IMR-90 (cell line): ENCODE measurements at regions not wholly inside any gene's neighbourhood (a gene's known extent, or its start where the extent isn't known, plus 50 kb on each side); places are given as distances from the start of the nearest gene placed in this dataset.

Experiments used
- ATAC-seq: fragments of 200-7000 bp; cut with Tn5 transposase; 2 replicates; pipeline ENCODE4 v1.9.1; 2020; ENCODE audit warnings: low read depth, mild to moderate bottlenecking, moderate library complexity
- BruUV-seq: library from RNA; stranded (reverse); fragments of 400-500 nt; replicated peaks from 2 replicates; lab custom pipeline; 2021; lab: Mats Ljungman, UMichigan
- CTCF ChIA-PET: fragments of 300-600 bp; formaldehyde crosslinking; extraction: SDS; loops from one replicate; lab custom pipeline; 2021; ENCODE audit warnings: antibody characterized with exemption; lab: Yijun Ruan, JAX
- POLR2A ChIA-PET: fragments of 300-600 bp; sonication (Branson Sonifier 250); formaldehyde crosslinking; loops from one replicate; lab custom pipeline; 2022; ENCODE audit warnings: antibody characterized with exemption; ENCODE audit not compliant: unreplicated experiment; lab: Charles Lee
- DNase-seq: peaks from one replicate; pipeline ENCODE4 v3.0.0; 2013
- H2AFZ ChIP-seq: replicated peaks from 2 replicates; pipeline ENCODE3; 2013; ENCODE audit warnings: low read length, mild to moderate bottlenecking; ENCODE audit not compliant: poor library complexity
- H2AK5ac ChIP-seq: 2 replicates; pipeline ENCODE4 v1.6.1; 2013; ENCODE audit warnings: low read depth, low read length, inconsistent platforms
- H2AK9ac ChIP-seq: replicated peaks from 2 replicates; pipeline ENCODE3; 2013; ENCODE audit warnings: mild to moderate bottlenecking, low read depth, low read length, moderate library complexity; ENCODE audit not compliant: poor library complexity
- H2BK120ac ChIP-seq: 2 replicates; pipeline ENCODE4 v1.6.1; 2013; ENCODE audit warnings: low read depth, low read length, inconsistent platforms
- H2BK15ac ChIP-seq: 3 replicates; pipeline ENCODE4 v1.6.1; 2013; ENCODE audit warnings: low read depth, low read length, inconsistent platforms
- H2BK20ac ChIP-seq: 2 replicates; pipeline ENCODE4 v1.6.1; 2013; ENCODE audit warnings: low read depth, mild to moderate bottlenecking, inconsistent platforms, low read length, moderate library complexity
- H2BK5ac ChIP-seq: 2 replicates; pipeline ENCODE4 v1.6.1; 2013; ENCODE audit warnings: mild to moderate bottlenecking, low read depth, low read length, inconsistent platforms; ENCODE audit not compliant: poor library complexity, severe bottlenecking
- H3K14ac ChIP-seq: replicated peaks from 2 replicates; pipeline ENCODE4 v1.6.1; 2013; ENCODE audit warnings: low read depth, low read length, inconsistent platforms
- H3K18ac ChIP-seq: 2 replicates; pipeline ENCODE4 v1.6.1; 2013; ENCODE audit warnings: low read depth, low read length, control low read depth
- H3K23ac ChIP-seq: 2 replicates; pipeline ENCODE4 v1.6.1; 2013; ENCODE audit warnings: low read depth, low read length, inconsistent platforms
- H3K27ac ChIP-seq: 2 replicates; pipeline ENCODE4 v1.5.1; 2013; ENCODE audit warnings: mild to moderate bottlenecking, control low read depth, low read length; ENCODE audit not compliant: insufficient read depth
- H3K27me3 ChIP-seq: 2 replicates; pipeline ENCODE4 v1.6.1; 2013; ENCODE audit warnings: low read length; ENCODE audit not compliant: control insufficient read depth, insufficient read depth
- H3K36me3 ChIP-seq: 2 replicates; pipeline ENCODE4 v1.6.1; 2013; ENCODE audit warnings: low read length, mixed read lengths; ENCODE audit not compliant: control insufficient read depth, insufficient read depth
- H3K4ac ChIP-seq: 2 replicates; pipeline ENCODE4 v1.6.1; 2013; ENCODE audit warnings: low read depth, low read length, inconsistent platforms
- H3K4me1 ChIP-seq: 2 replicates; pipeline ENCODE4 v1.6.1; 2013; ENCODE audit warnings: low read length, mixed read lengths; ENCODE audit not compliant: control insufficient read depth, insufficient read depth
- H3K4me2 ChIP-seq: 2 replicates; pipeline ENCODE4 v1.6.1; 2013; ENCODE audit warnings: low read depth, mild to moderate bottlenecking, control low read depth, low read length, moderate library complexity
- H3K4me3 ChIP-seq: 2 replicates; pipeline ENCODE4 v1.5.1; 2013; ENCODE audit warnings: low read depth, mild to moderate bottlenecking, control low read depth, low read length, moderate library complexity; ENCODE audit not compliant: insufficient read depth
- H3K56ac ChIP-seq: 2 replicates; pipeline ENCODE4 v1.6.1; 2013; ENCODE audit warnings: low read length, inconsistent platforms; ENCODE audit not compliant: insufficient read depth; ENCODE audit errors: extremely low read depth
- H3K79me1 ChIP-seq, 2 experiments: 2 replicates each; pipeline ENCODE4 v1.6.1; 2013; ENCODE audit warnings: low read length in 2 of 2, inconsistent platforms in 1 of 2, low read depth in 1 of 2
- H3K9ac ChIP-seq: 2 replicates; pipeline ENCODE4 v1.6.1; 2013; ENCODE audit warnings: low read depth, low read length, control low read depth
- H3K9me1 ChIP-seq: 2 replicates; pipeline ENCODE4 v1.6.1; 2013; ENCODE audit warnings: low read length, inconsistent platforms; ENCODE audit not compliant: insufficient read depth
- H3K9me3 ChIP-seq: 2 replicates; pipeline ENCODE4 v1.6.1; 2013; ENCODE audit warnings: low read length; ENCODE audit not compliant: control insufficient read depth, insufficient read depth
- H4K20me1 ChIP-seq: 2 replicates; pipeline ENCODE4 v1.6.1; 2013; ENCODE audit warnings: low read length, inconsistent platforms; ENCODE audit not compliant: insufficient read depth
- H4K5ac ChIP-seq: 2 replicates; pipeline ENCODE4 v1.6.1; 2013; ENCODE audit warnings: mild to moderate bottlenecking, low read depth, low read length, control low read depth
- H4K8ac ChIP-seq, 2 experiments: 2 replicates each; pipeline ENCODE4 v1.6.1; 2013; ENCODE audit warnings: low read depth in 2 of 2, low read length in 2 of 2, control low read depth in 1 of 2, inconsistent platforms in 1 of 2
- H4K91ac ChIP-seq: 2 replicates; pipeline ENCODE4 v1.6.1; 2013; ENCODE audit warnings: low read depth, low read length, inconsistent platforms; ENCODE audit not compliant: insufficient read depth
- BHLHE40 ChIP-seq: fragments of 150-350 bp; IDR thresholded peaks from 2 replicates; pipeline ENCODE4 v1.6.1; 2016; ENCODE audit warnings: mild to moderate bottlenecking, low read depth, low read length
- CEBPB ChIP-seq: IDR thresholded peaks from 2 replicates; pipeline ENCODE4 v1.6.1; 2012; ENCODE audit warnings: low read depth, low read length, improper control_type of control experiment
- CHD1 ChIP-seq: IDR thresholded peaks from 2 replicates; pipeline ENCODE4 v1.6.1; 2012; ENCODE audit warnings: low read depth, low read length, improper control_type of control experiment
- CTCF ChIP-seq: conservative IDR thresholded peaks from 2 replicates; pipeline ENCODE4 v1.5.1; 2012; ENCODE audit warnings: mild to moderate bottlenecking, low read depth, low read length, improper control_type of control experiment
- FOS ChIP-seq: fragments of 150-350 bp; IDR thresholded peaks from 2 replicates; pipeline ENCODE4 v1.6.1; 2016; ENCODE audit warnings: low read depth, low read length
- MAFK ChIP-seq: IDR thresholded peaks from 2 replicates; pipeline ENCODE4 v1.6.1; 2012; ENCODE audit warnings: low read depth, low read length, improper control_type of control experiment
- MAZ ChIP-seq: IDR thresholded peaks from 2 replicates; pipeline ENCODE4 v1.6.1; 2012; ENCODE audit warnings: low read depth, mild to moderate bottlenecking, low read length, improper control_type of control experiment, moderate library complexity, borderline replicate concordance
- NFE2L2 ChIP-seq: fragments of 150-350 bp; IDR thresholded peaks from 2 replicates; pipeline ENCODE4 v1.6.1; 2016; ENCODE audit warnings: low read depth, mild to moderate bottlenecking, low read length
- POLR2A ChIP-seq: IDR thresholded peaks from 2 replicates; pipeline ENCODE4 v1.6.1; 2012; ENCODE audit warnings: mild to moderate bottlenecking, low read depth, low read length
- RAD21 ChIP-seq: IDR thresholded peaks from 2 replicates; pipeline ENCODE4 v1.6.1; 2012; ENCODE audit warnings: low read length, improper control_type of control experiment
- SMC3 ChIP-seq: fragments of 150-350 bp; IDR thresholded peaks from 2 replicates; pipeline ENCODE4 v1.6.1; 2016; ENCODE audit warnings: low read depth, mild to moderate bottlenecking, antibody characterized with exemption, low read length, moderate library complexity
- USF2 ChIP-seq: fragments of 150-350 bp; IDR thresholded peaks from 2 replicates; pipeline ENCODE4 v1.6.1; 2017; ENCODE audit warnings: mild to moderate bottlenecking, antibody characterized with exemption, low read length, low read depth
- WGBS, 2 experiments: methylation state at CpG; one replicate each; pipeline versions ENCODE4 v1.1.5 to v1.1.7; 2013; ENCODE audit warnings: missing lambda C conversion rate in 2 of 2; ENCODE audit not compliant: insufficient read length in 1 of 2; ENCODE audit errors: extremely low coverage in 2 of 2; 5-methylcytosine and 5-hydroxymethylcytosine counted together
- dilution Hi-C: fragments of 300-500 bp; cut with HindIII; formaldehyde crosslinking; loops from one replicate; pipeline ENCODE4 v1.14.3; 2018; ENCODE audit warnings: low sequenced_read_pairs; ENCODE audit not compliant: unreplicated experiment
- in situ Hi-C: fragments of 300-500 bp; cut with MboI; formaldehyde crosslinking; loops from 3 replicates; pipeline ENCODE4 v1.14.3; 2019; ENCODE audit warnings: low sequenced_read_pairs, inconsistent platforms, mixed read lengths
- intact Hi-C: fragments of 100-400 bp; cut with micrococcal nuclease; formaldehyde crosslinking; loops from 2 replicates; pipeline ENCODE4 v1.10.0; 2022
- TF ChIP-seq, protein P1 (sequence below): fragments of 150-350 bp; IDR thresholded peaks from 2 replicates; pipeline ENCODE4 v1.6.1; 2016; ENCODE audit warnings: low read depth, mild to moderate bottlenecking, low read length, moderate library complexity, borderline replicate concordance

GRCh38 chr5:33340195-33340594 lies 100.6 kb upstream of the TARS1 start:
- intact Hi-C loops (no loop called here), dilution Hi-C loops (no loop called here), in situ Hi-C loops (no loop called here)
- H4K20me1 ChIP-seq = no peaks in the 10 kb centered on the region
- ChIA-PET POLR2A (no interaction called here), CTCF (interaction anchor here (0.6 kb wide), 1 partner anchor 815 kb away, joined by 3 read pairs; no protein-coding TSS in a partner anchor)
- peaks cover 7% of the 10 kb centered on the region for H3K4me1 ChIP-seq
- H3K9ac ChIP-seq = no peak overlapping the region
- TF ChIP-seq USF2 (no peak), MAZ (no peak), CTCF (no peak), CEBPB (no peak), RAD21 (no peak), NFE2L2 (no peak), FOS (no peak), MAFK (no peak), POLR2A (no peak), BHLHE40 (no peak), CHD1 (no peak), SMC3 (no peak)
- TF ChIP-seq, protein P1, sequence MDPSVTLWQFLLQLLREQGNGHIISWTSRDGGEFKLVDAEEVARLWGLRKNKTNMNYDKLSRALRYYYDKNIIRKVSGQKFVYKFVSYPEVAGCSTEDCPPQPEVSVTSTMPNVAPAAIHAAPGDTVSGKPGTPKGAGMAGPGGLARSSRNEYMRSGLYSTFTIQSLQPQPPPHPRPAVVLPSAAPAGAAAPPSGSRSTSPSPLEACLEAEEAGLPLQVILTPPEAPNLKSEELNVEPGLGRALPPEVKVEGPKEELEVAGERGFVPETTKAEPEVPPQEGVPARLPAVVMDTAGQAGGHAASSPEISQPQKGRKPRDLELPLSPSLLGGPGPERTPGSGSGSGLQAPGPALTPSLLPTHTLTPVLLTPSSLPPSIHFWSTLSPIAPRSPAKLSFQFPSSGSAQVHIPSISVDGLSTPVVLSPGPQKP = no peak
- H2BK20ac ChIP-seq = no peak overlapping the region
- H2BK5ac ChIP-seq = no peak overlapping the region
- H3K4me2 ChIP-seq = no peak overlapping the region
- no peaks in the 10 kb centered on the region for H3K27me3 ChIP-seq
- H3K36me3 ChIP-seq = no peaks in the 10 kb centered on the region
- no peak overlapping the region for H3K14ac ChIP-seq
- ATAC-seq = no peak
- peak overlapping the region in 1 of 2 experiments; percentile 31; a peak in 2 of 4 replicates for H4K8ac ChIP-seq
- peak overlapping the region; percentile 1; the same call in 1 of the 2 replicates for H4K91ac ChIP-seq
- no peak overlapping the region for H3K4me3 ChIP-seq
- H3K9me3 ChIP-seq = no peaks in the 10 kb centered on the region
- H2AK5ac ChIP-seq = 0 out of 2 replicates have a peak overlapping the region, but pooled peaks have one; percentile 22
- peak overlapping the region; percentile 9; the same call in 1 of the 2 replicates for H3K4ac ChIP-seq
- no TSS peak for BruUV-seq
- H3K18ac ChIP-seq = peak overlapping the region; percentile 69
- H3K23ac ChIP-seq = peak overlapping the region; percentile 16; the same call in 1 of the 2 replicates
- no CpG with 5 or more reads among the region's 3 CpGs for WGBS, 2 experiments
- no peak overlapping the region for H3K27ac ChIP-seq
- peak overlapping the region; percentile 42 for H4K5ac ChIP-seq
- H3K79me1 ChIP-seq = no peaks in the 10 kb centered on the region
- no peaks in the 10 kb centered on the region for H3K9me1 ChIP-seq
- H2AK9ac ChIP-seq = no peak overlapping the region
- peak overlapping the region; percentile 59; the same call in 2 of the 3 replicates for H2BK15ac ChIP-seq
- peak overlapping the region; percentile 6 for H2BK120ac ChIP-seq
- H3K56ac ChIP-seq = no peak overlapping the region
- H2AFZ ChIP-seq = no peak overlapping the region
- DNase-seq = no peak
